Spinal cord (tissue), 9 donors: ENCODE measurements at regions not wholly inside any gene's neighbourhood (a gene's known extent, or its start where the extent isn't known, plus 50 kb on each side); places are given as distances from the start of the nearest gene placed in this dataset.

Source experiments
- DNase-seq, 6 donors: peaks; one replicate each; pipeline versions ENCODE4 v3.0.0 to v3.0.0-alpha.2; 2013 to 2015; ENCODE audit warnings: low spot score in 6 of 6, low read depth in 4 of 6
- H3K27ac ChIP-seq: one replicate; pipeline ENCODE4 v1.5.1; 2013; ENCODE audit warnings: low read depth, low read length, control low read depth
- H3K27me3 ChIP-seq: one replicate; pipeline ENCODE4 v1.6.1; 2013; ENCODE audit warnings: low read length; ENCODE audit not compliant: control insufficient read depth, insufficient read depth
- H3K36me3 ChIP-seq: one replicate; pipeline ENCODE4 v1.6.1; 2013; ENCODE audit warnings: low read length; ENCODE audit not compliant: control insufficient read depth, insufficient read depth
- H3K4me1 ChIP-seq: one replicate; pipeline ENCODE4 v1.6.1; 2013; ENCODE audit warnings: low read length; ENCODE audit not compliant: control insufficient read depth, insufficient read depth
- H3K4me3 ChIP-seq: one replicate; pipeline ENCODE4 v1.5.1; 2013; ENCODE audit warnings: low read depth, low read length, control low read depth
- H3K9me3 ChIP-seq: one replicate; pipeline ENCODE4 v1.6.1; 2013; ENCODE audit warnings: low read length; ENCODE audit not compliant: control insufficient read depth, insufficient read depth
- WGBS: methylation state at CpG from one replicate; pipeline ENCODE4 v1.1.5; 2013; ENCODE audit warnings: missing lambda C conversion rate; ENCODE audit not compliant: insufficient coverage; 5-methylcytosine and 5-hydroxymethylcytosine counted together
- donor health status: healthy.

DNA sequence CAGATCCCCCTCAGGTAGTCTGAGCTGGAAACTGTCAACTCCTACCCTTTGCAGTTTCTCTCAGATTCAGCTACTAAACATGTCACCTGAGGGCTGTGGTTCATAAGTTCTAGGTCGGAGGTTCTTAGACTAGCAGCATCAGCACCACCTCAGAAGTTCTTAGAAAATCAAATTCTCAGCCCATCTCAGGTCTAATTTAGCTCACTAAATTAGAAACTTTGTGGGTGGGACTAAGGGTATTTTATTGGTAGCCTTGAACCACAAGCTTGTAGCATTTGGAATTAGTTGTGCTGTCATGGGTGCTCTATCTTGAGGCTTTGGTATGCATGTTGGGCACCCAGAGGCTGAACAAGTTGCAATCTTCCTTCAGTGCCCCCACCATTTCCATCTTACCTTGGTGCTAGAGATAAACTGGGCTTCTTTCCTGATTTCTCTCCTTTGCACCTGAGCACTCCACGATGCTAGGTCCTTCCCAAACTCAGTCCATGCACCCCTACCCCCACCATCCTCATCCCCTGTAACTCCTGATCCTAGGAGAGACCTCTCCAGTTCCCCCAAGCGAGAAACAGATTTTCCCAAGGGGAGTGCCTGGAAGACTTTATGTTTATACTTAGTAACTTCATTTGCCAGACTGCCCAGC is 54.2 kb downstream of the S1PR1 start:
- 100% methylated on average over 1 of the region's 3 CpGs for WGBS
- DNase-seq, result no peak

DNA sequence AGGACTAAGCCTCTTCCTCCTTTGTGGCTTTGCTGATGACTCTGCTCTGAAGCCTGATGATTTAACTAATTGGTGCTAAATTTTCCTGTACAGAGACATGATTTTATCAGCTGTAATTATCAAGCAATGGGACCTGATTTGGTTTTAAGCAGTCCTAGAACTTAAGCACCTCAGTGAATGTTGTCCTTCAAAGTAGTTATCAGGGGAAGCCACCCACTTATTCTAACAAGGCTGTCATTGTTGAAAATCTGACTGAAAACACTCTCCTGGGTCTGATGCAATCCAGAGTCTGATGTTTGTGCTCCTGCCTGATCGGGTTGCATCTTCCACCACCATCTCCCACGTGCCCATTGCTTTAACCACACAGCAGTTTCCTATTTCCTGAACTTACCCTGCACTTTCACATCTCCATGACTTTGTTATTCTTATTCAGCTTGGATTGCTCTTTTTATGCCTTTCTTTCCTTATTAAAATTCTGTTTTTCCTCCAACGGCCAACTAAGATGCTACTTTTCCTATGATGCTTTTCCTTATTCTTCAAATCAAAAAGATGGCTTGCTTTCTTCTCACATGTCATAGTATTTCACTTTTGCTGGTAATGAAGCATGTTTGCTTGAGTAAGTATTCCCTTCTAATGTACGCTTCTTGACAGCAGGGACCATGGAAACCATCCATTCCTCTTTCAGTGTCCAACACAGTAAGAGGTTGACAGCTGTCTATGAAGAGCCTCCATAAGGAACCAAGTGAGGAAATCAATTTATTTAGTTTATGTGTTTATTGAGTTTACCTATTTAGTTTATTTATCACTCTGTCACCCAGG is 55.0 kb downstream of the S1PR1 start:
- Histone ChIP-seq H3K27ac (no peak overlapping the region), H3K36me3 (no peaks in the 10 kb centered on the region), H3K27me3 (no peaks in the 10 kb centered on the region), H3K9me3 (no peaks in the 10 kb centered on the region), H3K4me1 (no peaks in the 10 kb centered on the region), H3K4me3 (no peak overlapping the region)
- DNase-seq, result no peak
- 37% methylated on average over 2 of the region's 4 CpGs for WGBS

More for the DNA sequence above, 54.2 kb downstream of the S1PR1 start:
- Histone ChIP-seq H3K9me3 (no peaks in the 10 kb centered on the region), H3K27me3 (no peaks in the 10 kb centered on the region), H3K4me1 (no peaks in the 10 kb centered on the region), H3K36me3 (no peaks in the 10 kb centered on the region), H3K27ac (no peak overlapping the region), H3K4me3 (no peak overlapping the region)

DNA sequence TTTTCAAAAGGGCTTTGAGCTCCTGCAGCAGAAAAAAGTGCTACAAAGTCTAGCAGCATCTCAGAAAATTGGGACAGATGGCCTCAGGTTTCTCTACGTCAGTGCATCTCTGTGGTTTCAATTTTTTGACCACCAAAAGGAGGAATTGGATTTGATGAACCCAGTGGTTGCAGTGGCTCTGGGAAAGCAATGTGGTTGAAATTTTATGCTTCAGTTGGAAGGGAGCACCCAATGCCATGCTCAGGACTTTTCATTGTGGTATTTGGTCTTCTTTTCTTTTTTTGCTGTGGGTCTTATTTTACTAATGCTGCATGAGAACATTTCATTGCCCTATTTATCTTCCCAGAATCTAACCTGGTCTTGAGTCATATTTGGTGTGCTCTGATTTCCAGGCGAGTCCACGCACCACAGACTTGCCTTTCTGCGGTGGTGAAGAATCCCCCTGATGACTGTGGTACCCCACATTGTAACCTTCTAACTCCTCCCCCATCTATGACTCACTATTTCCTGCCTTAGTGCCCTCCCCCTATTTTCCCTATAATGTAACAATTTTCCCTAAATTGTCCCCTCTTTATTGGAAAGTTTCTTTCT is 56.7 kb downstream of the S1PR1 start:
- DNase-seq, result no peak
- no peaks in the 10 kb centered on the region for H3K4me1 ChIP-seq
- no peak overlapping the region for H3K27ac ChIP-seq
- 98% methylated on average over 4 of the region's 4 CpGs for WGBS
- no peaks in the 10 kb centered on the region for H3K27me3 ChIP-seq
- H3K36me3 ChIP-seq, result no peaks in the 10 kb centered on the region
- no peak overlapping the region for H3K4me3 ChIP-seq
- H3K9me3 ChIP-seq, result no peaks in the 10 kb centered on the region

DNA sequence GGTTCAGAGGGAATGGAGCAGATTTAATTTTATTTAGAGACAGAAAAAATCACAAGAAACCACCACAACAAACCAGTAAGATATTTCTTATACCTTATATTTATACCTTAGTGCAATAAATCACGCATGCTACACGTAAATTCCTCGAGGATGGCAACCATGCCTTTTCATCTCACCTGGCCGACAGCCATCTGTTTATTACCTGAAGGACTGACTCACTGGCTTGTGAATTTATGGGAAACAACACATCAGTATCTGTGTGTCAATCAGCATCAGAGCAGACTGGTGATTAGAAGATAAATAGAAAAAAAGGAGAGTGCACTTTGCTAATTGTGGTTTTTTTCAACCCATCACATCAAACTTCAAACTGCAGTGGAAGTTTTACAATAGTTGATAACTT is 58.4 kb downstream of the S1PR1 start:
- no peaks in the 10 kb centered on the region for H3K9me3 ChIP-seq
- no peaks in the 10 kb centered on the region for H3K36me3 ChIP-seq
- WGBS, result no CpG with 5 or more reads among the region's 4 CpGs
- no peaks in the 10 kb centered on the region for H3K27me3 ChIP-seq
- no peak overlapping the region for H3K4me3 ChIP-seq
- DNase-seq, result no peak
- H3K27ac ChIP-seq, result no peak overlapping the region
- no peaks in the 10 kb centered on the region for H3K4me1 ChIP-seq

DNA sequence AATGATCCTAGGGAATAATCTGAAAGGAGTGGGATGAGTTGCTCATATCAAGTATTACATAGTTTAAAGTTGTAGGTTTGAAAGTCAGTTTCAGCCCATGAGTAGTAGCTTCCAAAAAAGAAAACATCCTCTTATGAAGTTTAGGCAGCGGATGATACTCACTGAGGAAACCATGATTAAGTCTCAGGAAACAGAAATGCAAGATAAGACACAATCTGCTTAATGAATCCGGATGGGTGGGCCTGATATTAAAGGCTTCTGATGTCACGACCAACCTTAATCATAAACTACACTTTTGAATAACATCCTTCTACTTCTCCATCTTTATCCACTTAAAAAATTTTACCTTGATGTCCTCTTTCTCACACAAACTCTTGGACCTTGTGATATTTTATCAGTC is 61.8 kb downstream of the S1PR1 start:
- Histone ChIP-seq H3K27me3 (no peaks in the 10 kb centered on the region), H3K4me3 (no peak overlapping the region), H3K27ac (no peak overlapping the region), H3K9me3 (no peaks in the 10 kb centered on the region), H3K4me1 (no peaks in the 10 kb centered on the region), H3K36me3 (no peaks in the 10 kb centered on the region)
- DNase-seq, result no peak
- WGBS, result 100% methylated on average over 1 of the region's 3 CpGs

DNA sequence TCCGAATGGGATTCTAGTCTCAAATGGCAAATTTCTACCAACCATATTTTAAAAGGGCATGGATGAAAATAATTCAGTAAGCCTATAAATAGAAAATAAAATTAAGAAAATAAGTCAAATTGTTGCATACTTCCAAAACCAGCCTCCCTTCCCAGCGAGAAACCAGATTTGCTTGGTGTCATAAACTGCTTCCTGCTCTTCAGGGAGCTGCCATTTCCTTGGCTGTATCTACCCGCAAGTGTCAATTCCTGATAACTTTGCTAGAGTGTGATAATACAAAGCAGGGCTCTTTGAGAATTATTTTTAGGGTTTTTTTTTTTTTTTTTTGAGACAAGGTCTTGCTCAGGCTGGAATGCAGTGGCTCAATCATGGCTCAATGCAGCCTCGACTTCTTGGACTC is 62.3 kb downstream of the S1PR1 start:
- Histone ChIP-seq H3K27me3 (no peaks in the 10 kb centered on the region), H3K27ac (no peak overlapping the region), H3K36me3 (no peaks in the 10 kb centered on the region), H3K4me3 (no peak overlapping the region), H3K4me1 (no peaks in the 10 kb centered on the region), H3K9me3 (no peaks in the 10 kb centered on the region)
- DNase-seq, result no peak
- WGBS, result 100% methylated on average over 1 of the region's 4 CpGs

DNA sequence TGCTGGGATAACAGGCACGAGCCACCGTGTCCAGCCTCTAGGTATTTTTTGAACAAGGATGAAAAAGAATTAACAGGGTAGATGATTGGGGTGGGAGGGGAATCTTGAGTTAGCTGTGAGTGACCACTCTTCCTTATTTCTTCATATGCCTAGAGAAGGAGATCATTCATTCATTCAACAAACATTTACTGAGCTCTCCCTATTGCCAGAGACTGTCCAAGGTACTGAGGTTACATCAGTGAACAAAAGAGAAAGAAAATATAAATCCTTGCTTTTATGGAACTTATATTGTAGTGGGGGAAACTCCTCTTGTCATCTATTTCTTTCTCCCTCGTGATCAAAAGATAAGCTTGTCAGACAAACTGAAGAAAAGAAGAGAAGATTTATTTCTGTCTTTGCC is 62.9 kb downstream of the S1PR1 start:
- no peaks in the 10 kb centered on the region for H3K36me3 ChIP-seq
- no peak overlapping the region for H3K27ac ChIP-seq
- no CpG with 5 or more reads among the region's 3 CpGs for WGBS
- H3K27me3 ChIP-seq, result no peaks in the 10 kb centered on the region
- H3K4me1 ChIP-seq, result no peaks in the 10 kb centered on the region
- H3K9me3 ChIP-seq, result no peaks in the 10 kb centered on the region
- no peak overlapping the region for H3K4me3 ChIP-seq
- no peak for DNase-seq

DNA sequence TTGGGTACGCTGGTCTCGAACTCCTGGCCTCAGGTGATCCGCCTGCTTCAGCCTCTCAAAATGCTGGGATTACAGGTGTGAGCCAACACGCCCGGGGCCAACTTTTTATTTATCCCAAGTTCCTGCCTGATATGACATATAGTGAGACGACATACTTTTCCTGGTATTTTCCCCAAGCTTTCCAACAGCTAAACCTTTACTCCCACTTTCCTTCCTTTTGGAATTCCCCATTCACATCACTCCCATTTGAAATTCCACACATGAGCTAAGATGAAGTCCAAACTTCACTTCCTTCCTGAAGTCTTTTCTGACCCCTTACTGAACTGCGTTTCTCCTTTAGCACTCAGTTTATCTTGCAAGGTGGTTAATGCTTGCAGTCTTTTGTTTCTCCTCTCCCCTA is 64.1 kb downstream of the S1PR1 start:
- Histone ChIP-seq H3K27ac (no peak overlapping the region), H3K4me3 (no peak overlapping the region), H3K4me1 (no peaks in the 10 kb centered on the region), H3K36me3 (no peaks in the 10 kb centered on the region), H3K9me3 (no peaks in the 10 kb centered on the region), H3K27me3 (no peaks in the 10 kb centered on the region)
- no peak for DNase-seq
- 100% methylated on average over 6 of the region's 7 CpGs for WGBS

DNA sequence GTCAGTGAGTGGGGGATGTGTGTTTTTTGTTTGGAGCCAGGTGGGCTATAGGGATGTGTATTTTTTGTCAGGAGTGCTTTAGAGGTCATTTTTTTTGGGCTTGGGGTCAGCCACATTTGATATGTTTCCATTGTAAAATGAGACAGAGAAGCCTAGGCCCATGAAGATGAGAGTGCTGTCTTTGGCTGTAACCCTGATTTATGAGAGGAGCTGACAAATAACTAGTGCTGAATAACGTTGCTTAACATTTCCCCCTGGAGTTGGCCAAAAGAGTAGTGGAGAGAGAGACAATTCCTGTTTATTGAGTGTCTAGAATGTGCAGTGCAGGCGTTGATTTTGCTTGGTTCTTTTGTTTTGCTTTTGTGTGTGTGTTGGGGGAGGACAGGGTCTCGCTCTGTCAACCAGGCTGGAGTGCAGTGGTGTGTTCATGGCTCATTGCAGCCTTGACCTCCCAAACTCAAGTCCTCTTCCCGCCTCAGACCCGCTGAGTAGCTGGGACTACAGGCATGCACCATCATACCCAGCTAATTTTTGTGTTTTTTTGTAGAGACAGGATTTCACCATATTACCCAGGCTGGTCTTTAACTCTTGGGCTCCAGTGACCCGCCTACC is 64.7 kb downstream of the S1PR1 start:
- no peak overlapping the region for H3K4me3 ChIP-seq
- H3K36me3 ChIP-seq, result no peaks in the 10 kb centered on the region
- DNase-seq, result no peak
- H3K27ac ChIP-seq, result no peak overlapping the region
- 41% methylated on average over 3 of the region's 6 CpGs for WGBS
- no peaks in the 10 kb centered on the region for H3K27me3 ChIP-seq
- no peaks in the 10 kb centered on the region for H3K4me1 ChIP-seq
- no peaks in the 10 kb centered on the region for H3K9me3 ChIP-seq
